Keratinocyte (primary cell): ENCODE measurements at regions not wholly inside any gene's neighbourhood (a gene's known extent, or its start where the extent isn't known, plus 50 kb on each side); places are given as distances from the start of the nearest gene placed in this dataset.

Experiments used
- DNase-seq: peaks from one replicate; pipeline ENCODE4 v3.0.0-alpha.2; 2011; ENCODE audit warnings: low read depth, missing footprints, low spot score
- FAIRE-seq: peaks from 2 replicates; lab custom pipeline; 2011; peaks lifted over from hg19 to GRCh38; lab: Jason Lieb, UNC
- H2AFZ ChIP-seq: 2 replicates; pipeline ENCODE4 v1.6.0; 2012; ENCODE audit warnings: low read length, control low read depth, inconsistent platforms; ENCODE audit not compliant: control insufficient read depth
- H3K27ac ChIP-seq: 2 replicates; pipeline ENCODE4 v1.5.1; 2011; ENCODE audit warnings: low read length; ENCODE audit not compliant: control insufficient read depth, insufficient read depth
- H3K27me3 ChIP-seq: 3 replicates; pipeline ENCODE4 v1.6.0; 2011; ENCODE audit warnings: low read length; ENCODE audit not compliant: control insufficient read depth, insufficient read depth; ENCODE audit errors: extremely low read depth
- H3K36me3 ChIP-seq, 2 experiments: 2 replicates in 1 of 2; 3 replicates in 1 of 2; pipeline ENCODE4 v1.5.1; 2011; ENCODE audit warnings: low read length in 2 of 2, mild to moderate bottlenecking in 1 of 2; ENCODE audit not compliant: control insufficient read depth in 2 of 2, insufficient read depth in 2 of 2; ENCODE audit errors: extremely low read depth in 1 of 2
- H3K4me1 ChIP-seq: 3 replicates; pipeline ENCODE4 v1.5.1; 2011; ENCODE audit warnings: low read length; ENCODE audit not compliant: control insufficient read depth, insufficient read depth; ENCODE audit errors: extremely low read depth
- H3K4me2 ChIP-seq: 3 replicates; pipeline ENCODE4 v1.6.0; 2011; ENCODE audit warnings: low read depth, low read length; ENCODE audit not compliant: control insufficient read depth, insufficient read depth; ENCODE audit errors: extremely low read depth
- H3K4me3 ChIP-seq, 3 experiments: fragments of 200-600 bp in 1 of 3; sonication (generic) in 1 of 3; 2 replicates in 2 of 3; 3 replicates in 1 of 3; pipeline ENCODE4 v1.5.1; 2011 to 2016; ENCODE audit warnings: low read length in 3 of 3, mild to moderate bottlenecking in 3 of 3, control low read depth in 2 of 3, inconsistent platforms in 1 of 3, low read depth in 1 of 3, mixed read lengths in 1 of 3, mixed run types in 1 of 3, moderate library complexity in 1 of 3; ENCODE audit not compliant: control insufficient read depth in 2 of 3, insufficient read depth in 2 of 3; ENCODE audit errors: extremely low read depth in 1 of 3
- H3K79me2 ChIP-seq: 2 replicates; pipeline ENCODE4 v1.6.0; 2012; ENCODE audit warnings: low read length; ENCODE audit not compliant: control insufficient read depth, insufficient read depth
- H3K9ac ChIP-seq: 3 replicates; pipeline ENCODE4 v1.6.0; 2011; ENCODE audit warnings: low read length; ENCODE audit not compliant: control insufficient read depth, insufficient read depth; ENCODE audit errors: extremely low read depth
- H3K9me1 ChIP-seq: 3 replicates; pipeline ENCODE4 v1.6.0; 2011; ENCODE audit warnings: low read length; ENCODE audit not compliant: control insufficient read depth, insufficient read depth; ENCODE audit errors: extremely low read depth
- H3K9me3 ChIP-seq: 2 replicates; pipeline ENCODE4 v1.5.1; 2012; ENCODE audit warnings: low read depth, low read length; ENCODE audit not compliant: control insufficient read depth
- H4K20me1 ChIP-seq: 3 replicates; pipeline ENCODE4 v1.6.0; 2011; ENCODE audit warnings: low read length; ENCODE audit not compliant: control insufficient read depth, insufficient read depth; ENCODE audit errors: extremely low read depth
- EZH2 ChIP-seq: IDR thresholded peaks from one replicate; pipeline ENCODE4 v1.6.1; 2012; ENCODE audit warnings: inconsistent platforms, mild to moderate bottlenecking, low read length, moderate library complexity
- dilution Hi-C: fragments of 300-500 bp; cut with MboI; formaldehyde crosslinking; loops from one replicate; pipeline ENCODE4 v1.7.0; 2020; ENCODE audit warnings: low sequenced_read_pairs; ENCODE audit not compliant: extremely low pct_ligation_motif_present
- TF ChIP-seq, protein P1 (sequence below), 3 experiments: IDR thresholded peaks in 1 of 3; conservative IDR thresholded peaks in 1 of 3; optimal IDR thresholded peaks in 1 of 3; 2 replicates in 2 of 3; 3 replicates in 1 of 3; pipeline versions ENCODE3 to v1.5.1; 2011; ENCODE audit warnings: low read length in 3 of 3, mild to moderate bottlenecking in 3 of 3, moderate library complexity in 2 of 3, control low read depth in 1 of 3, inconsistent platforms in 1 of 3; ENCODE audit not compliant: insufficient read depth in 2 of 3; ENCODE audit errors: extremely low read depth in 1 of 3

DNA sequence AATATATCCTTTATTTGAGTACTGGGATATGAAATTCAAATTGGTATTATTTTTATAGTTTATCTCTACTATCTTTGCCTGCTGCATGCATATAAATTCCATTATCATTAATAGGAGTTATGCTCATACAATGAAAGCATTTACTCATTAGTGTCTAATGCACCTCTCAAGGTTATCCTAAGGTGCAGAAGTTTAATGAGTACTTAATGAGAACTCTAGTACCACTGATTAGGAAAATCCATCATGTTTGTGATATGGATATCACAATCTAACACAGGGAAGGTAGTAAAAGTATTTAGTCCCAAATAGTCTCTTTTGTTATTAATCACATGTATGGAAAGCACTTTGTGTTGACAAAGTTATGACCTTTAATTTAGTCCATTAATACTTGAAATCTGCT, 77.2 kb upstream of the SLC10A2 start:
- H3K9me3 ChIP-seq = no peaks in the 10 kb centered on the region
- no peak overlapping the region for H3K9ac ChIP-seq
- no peak overlapping the region for H3K4me3 ChIP-seq
- H3K9me1 ChIP-seq = no peaks in the 10 kb centered on the region
- H3K4me2 ChIP-seq = no peak overlapping the region
- no peak overlapping the region for H3K27ac ChIP-seq
- TF ChIP-seq EZH2 = no peak
- TF ChIP-seq, protein P1, sequence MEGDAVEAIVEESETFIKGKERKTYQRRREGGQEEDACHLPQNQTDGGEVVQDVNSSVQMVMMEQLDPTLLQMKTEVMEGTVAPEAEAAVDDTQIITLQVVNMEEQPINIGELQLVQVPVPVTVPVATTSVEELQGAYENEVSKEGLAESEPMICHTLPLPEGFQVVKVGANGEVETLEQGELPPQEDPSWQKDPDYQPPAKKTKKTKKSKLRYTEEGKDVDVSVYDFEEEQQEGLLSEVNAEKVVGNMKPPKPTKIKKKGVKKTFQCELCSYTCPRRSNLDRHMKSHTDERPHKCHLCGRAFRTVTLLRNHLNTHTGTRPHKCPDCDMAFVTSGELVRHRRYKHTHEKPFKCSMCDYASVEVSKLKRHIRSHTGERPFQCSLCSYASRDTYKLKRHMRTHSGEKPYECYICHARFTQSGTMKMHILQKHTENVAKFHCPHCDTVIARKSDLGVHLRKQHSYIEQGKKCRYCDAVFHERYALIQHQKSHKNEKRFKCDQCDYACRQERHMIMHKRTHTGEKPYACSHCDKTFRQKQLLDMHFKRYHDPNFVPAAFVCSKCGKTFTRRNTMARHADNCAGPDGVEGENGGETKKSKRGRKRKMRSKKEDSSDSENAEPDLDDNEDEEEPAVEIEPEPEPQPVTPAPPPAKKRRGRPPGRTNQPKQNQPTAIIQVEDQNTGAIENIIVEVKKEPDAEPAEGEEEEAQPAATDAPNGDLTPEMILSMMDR (optimal IDR thresholded peaks at IDR 0.05 in 1 of 3, IDR thresholded peaks at IDR 0.05 in 1 of 3, conservative IDR thresholded peaks at IDR 0.05 in 1 of 3; ENCODE audit: extremely low read depth in 1 of 3, insufficient read depth in 2 of 3, low read length in 3 of 3) = no peak
- H3K4me1 ChIP-seq = no peaks in the 10 kb centered on the region
- H2AFZ ChIP-seq = no peak overlapping the region
- H4K20me1 ChIP-seq = no peaks in the 10 kb centered on the region
- dilution Hi-C loops = no loop called here
- H3K79me2 ChIP-seq = no peaks in the 10 kb centered on the region
- DNase-seq = no peak
- FAIRE-seq = peak; percentile 51
- H3K27me3 ChIP-seq = no peaks in the 10 kb centered on the region
- H3K36me3 ChIP-seq = no peaks in the 10 kb centered on the region

DNA sequence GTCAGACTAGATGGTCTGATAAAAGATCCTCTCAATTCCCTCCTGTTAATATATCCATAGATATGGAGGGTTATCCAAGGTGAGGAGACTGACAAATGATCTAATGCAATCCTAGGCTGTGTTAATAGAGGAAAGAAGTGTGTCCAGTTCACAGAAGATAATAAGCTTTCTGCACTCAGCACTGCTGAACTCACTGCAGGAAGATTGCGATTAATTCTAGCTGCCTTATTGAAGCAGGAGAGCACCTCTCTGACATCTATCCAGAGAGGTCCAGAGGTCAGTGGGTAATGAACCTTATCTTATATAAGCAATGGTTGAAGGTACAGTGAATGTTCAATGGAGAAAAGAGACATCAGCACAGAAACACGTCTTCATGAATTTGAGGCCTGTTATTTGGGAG, 75.9 kb upstream of the SLC10A2 start:
- dilution Hi-C loops = no loop called here

More for the DNA sequence above, 75.9 kb upstream of the SLC10A2 start:
- Histone ChIP-seq H4K20me1 (no peaks in the 10 kb centered on the region), H3K4me3 (no peak overlapping the region), H3K27me3 (no peaks in the 10 kb centered on the region), H2AFZ (no peak overlapping the region), H3K79me2 (no peaks in the 10 kb centered on the region), H3K9ac (no peak overlapping the region), H3K27ac (no peak overlapping the region), H3K4me1 (no peaks in the 10 kb centered on the region), H3K9me1 (no peaks in the 10 kb centered on the region), H3K36me3 (no peaks in the 10 kb centered on the region), H3K9me3 (no peaks in the 10 kb centered on the region), H3K4me2 (no peak overlapping the region)
- no peak for DNase-seq
- TF ChIP-seq, protein P1 (optimal IDR thresholded peaks at IDR 0.05 in 1 of 3, IDR thresholded peaks at IDR 0.05 in 1 of 3, conservative IDR thresholded peaks at IDR 0.05 in 1 of 3; ENCODE audit: extremely low read depth in 1 of 3, insufficient read depth in 2 of 3, low read length in 3 of 3) = no peak
- TF ChIP-seq EZH2 = no peak
- FAIRE-seq = no peak
